Upper lobe of left lung (tissue), 6 donors: ENCODE measurements at regions not wholly inside any gene's neighbourhood (a gene's known extent, or its start where the extent isn't known, plus 50 kb on each side); places are given as distances from the start of the nearest gene placed in this dataset.

Experiments used
- ATAC-seq, 2 donors: fragments of 200-7000 bp; cut with Tn5 transposase; one replicate each; pipeline ENCODE4 v1.9.1; 2022; ENCODE audit warnings: mild to moderate bottlenecking in 2 of 2, moderate library complexity in 2 of 2; ENCODE audit not compliant: low FRiP score in 2 of 2
- DNase-seq, 2 donors: peaks; one replicate each; pipeline ENCODE4 v3.0.0-alpha.2; 2019 to 2020
- H3K27ac ChIP-seq, 4 donors: fragments of 200-600 bp; sonication (generic); one replicate each; pipeline ENCODE4 v1.5.1; 2016 to 2019
- H3K27me3 ChIP-seq, 4 donors: fragments of 200-600 bp; sonication (generic); one replicate each; pipeline ENCODE4 v1.5.1; 2017 to 2019
- H3K36me3 ChIP-seq, 4 donors: fragments of 200-600 bp; sonication (generic); one replicate each; pipeline ENCODE4 v1.5.1; 2016 to 2019
- H3K4me1 ChIP-seq, 4 donors: fragments of 200-600 bp; sonication (generic); one replicate each; pipeline ENCODE4 v1.5.1; 2018 to 2019
- H3K4me3 ChIP-seq, 4 donors: fragments of 200-600 bp; sonication (generic); one replicate each; pipeline ENCODE4 v1.5.1; 2017 to 2019; ENCODE audit warnings: mild to moderate bottlenecking in 2 of 4, moderate library complexity in 1 of 4
- H3K9me3 ChIP-seq, 4 donors: fragments of 200-600 bp; sonication (generic); one replicate each; pipeline ENCODE4 v1.5.1; 2018 to 2019
- EP300 ChIP-seq, 4 donors: sonication (generic); formaldehyde crosslinking; IDR thresholded peaks; one replicate each; pipeline ENCODE4 v1.5.1; 2017; ENCODE audit warnings: antibody characterized with exemption in 4 of 4, control low read depth in 2 of 4
- POLR2A ChIP-seq, 4 donors: fragments of 450-650 bp; IDR thresholded peaks; one replicate each; pipeline ENCODE4 v1.5.1; 2016 to 2017; ENCODE audit warnings: antibody characterized with exemption in 4 of 4, mild to moderate bottlenecking in 2 of 4
- POLR2AphosphoS5 ChIP-seq, 2 donors: sonication (generic); formaldehyde crosslinking; IDR thresholded peaks; one replicate each; pipeline ENCODE4 v1.5.1; 2017; ENCODE audit warnings: antibody characterized with exemption in 2 of 2
- WGBS, 2 donors: methylation state at CpG; one replicate each; pipeline ENCODE4 v1.1.5; 2017 to 2018; 5-methylcytosine and 5-hydroxymethylcytosine counted together
- TF ChIP-seq, protein P1 (sequence below), 6 experiments: fragments of 450-650 bp in 4 of 6; fragments of 200-600 bp in 2 of 6; sonication (generic) in 2 of 6; IDR thresholded peaks; one replicate each; pipeline ENCODE4 v1.5.1; 2016 to 2019; ENCODE audit warnings: antibody characterized with exemption in 6 of 6
- donor health status: DM: no; HTN: no; CAD: no; lungs with moderate emphysema.
- donor health status: DM: no; HTN: yes; CAD: no; lungs with severe emphysema.

DNA sequence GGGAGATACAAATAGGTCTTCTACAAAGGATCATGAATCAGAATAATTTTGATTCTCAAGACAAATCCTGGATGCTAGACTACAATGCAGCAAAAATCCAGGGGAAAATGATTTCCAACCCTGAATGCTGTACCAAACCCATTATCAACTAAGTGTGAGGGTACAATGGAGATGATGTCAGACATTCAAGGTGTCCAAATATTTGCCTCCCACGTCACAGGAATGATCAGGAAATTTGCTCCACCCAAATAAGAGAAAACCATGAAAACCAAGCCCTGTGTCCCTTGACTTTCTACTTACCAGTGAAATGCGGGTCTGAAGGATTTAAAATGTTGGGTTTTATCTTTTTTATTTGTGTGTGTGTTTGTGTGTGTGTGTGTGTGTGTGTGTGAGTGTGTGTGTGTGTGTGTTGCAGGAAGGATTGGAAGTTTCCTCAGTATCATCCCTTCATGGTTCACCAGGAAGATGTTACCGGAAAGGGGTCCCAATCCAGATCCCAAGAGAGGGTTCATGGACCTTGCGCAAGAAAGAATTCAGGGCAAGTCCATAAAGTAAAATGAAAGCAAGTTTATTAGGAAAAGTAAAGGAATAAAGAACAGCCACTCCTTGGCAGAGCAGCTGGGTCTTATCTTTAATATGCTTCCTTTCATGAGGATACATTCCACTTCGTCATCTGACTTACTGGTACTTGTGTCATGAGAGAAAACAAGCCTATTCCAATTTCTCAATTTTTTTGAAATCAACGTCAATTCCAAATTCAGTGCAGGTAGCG, 61.1 kb upstream of the ID2 start:
- TF ChIP-seq EP300 (IDR thresholded peaks at IDR 0.05) (no peak), POLR2A (IDR thresholded peaks at IDR 0.05) (no peak), POLR2AphosphoS5 (IDR thresholded peaks at IDR 0.05) (no peak)
- TF ChIP-seq, protein P1, sequence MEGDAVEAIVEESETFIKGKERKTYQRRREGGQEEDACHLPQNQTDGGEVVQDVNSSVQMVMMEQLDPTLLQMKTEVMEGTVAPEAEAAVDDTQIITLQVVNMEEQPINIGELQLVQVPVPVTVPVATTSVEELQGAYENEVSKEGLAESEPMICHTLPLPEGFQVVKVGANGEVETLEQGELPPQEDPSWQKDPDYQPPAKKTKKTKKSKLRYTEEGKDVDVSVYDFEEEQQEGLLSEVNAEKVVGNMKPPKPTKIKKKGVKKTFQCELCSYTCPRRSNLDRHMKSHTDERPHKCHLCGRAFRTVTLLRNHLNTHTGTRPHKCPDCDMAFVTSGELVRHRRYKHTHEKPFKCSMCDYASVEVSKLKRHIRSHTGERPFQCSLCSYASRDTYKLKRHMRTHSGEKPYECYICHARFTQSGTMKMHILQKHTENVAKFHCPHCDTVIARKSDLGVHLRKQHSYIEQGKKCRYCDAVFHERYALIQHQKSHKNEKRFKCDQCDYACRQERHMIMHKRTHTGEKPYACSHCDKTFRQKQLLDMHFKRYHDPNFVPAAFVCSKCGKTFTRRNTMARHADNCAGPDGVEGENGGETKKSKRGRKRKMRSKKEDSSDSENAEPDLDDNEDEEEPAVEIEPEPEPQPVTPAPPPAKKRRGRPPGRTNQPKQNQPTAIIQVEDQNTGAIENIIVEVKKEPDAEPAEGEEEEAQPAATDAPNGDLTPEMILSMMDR (IDR thresholded peaks at IDR 0.05): no peak
- Histone ChIP-seq H3K27ac (peak overlapping the region in 1 of 4 donors; percentile 34), H3K9me3 (no peaks in the 10 kb centered on the region), H3K27me3 (no peaks in the 10 kb centered on the region), H3K4me3 (no peak overlapping the region), H3K4me1 (no peaks in the 10 kb centered on the region), H3K36me3 (no peaks in the 10 kb centered on the region)
- ATAC-seq (peak in 1 of 2 donors; percentile 31), DNase-seq (no peak)
- 69 to 72% methylated on average over 7 of the region's 7 CpGs for WGBS, 2 donors

DNA sequence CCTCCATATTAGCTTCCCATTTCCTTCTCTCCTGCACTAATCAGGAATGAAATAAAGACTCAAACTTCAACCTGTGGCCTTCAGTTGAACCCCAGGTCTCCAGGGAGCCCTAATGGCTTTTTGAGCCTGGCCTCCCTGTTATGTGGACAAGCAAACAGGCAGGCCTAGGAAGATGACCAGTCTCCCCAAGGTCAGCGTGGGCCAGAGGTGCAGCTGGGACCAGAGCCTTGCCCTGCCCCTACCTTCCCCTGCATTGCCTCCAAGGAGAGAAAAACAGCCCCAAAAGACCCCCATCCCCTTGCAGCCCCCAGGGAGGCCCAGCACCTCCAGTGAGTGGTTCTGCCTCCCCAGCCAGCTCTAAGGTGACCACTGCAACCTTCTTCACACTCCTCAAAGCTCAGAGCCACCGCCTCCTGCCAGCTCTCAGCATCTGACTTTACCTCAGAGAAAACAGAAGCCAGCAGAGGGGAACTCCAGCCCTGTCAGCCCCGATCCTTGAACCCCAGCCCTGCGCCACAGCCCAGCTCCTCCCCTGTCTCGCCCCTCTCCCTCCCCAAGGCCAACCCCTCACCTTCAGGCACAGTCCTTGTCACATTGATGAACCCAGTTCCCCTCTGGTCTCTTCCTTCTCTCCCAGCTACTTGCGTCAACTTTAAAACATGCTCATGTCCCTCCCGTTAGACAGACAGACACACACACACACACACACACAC, 59.5 kb upstream of the ID2 start:
- Histone ChIP-seq H3K36me3 (no peaks in the 10 kb centered on the region), H3K9me3 (no peaks in the 10 kb centered on the region), H3K4me3 (no peak overlapping the region), H3K27me3 (no peaks in the 10 kb centered on the region), H3K4me1 (no peaks in the 10 kb centered on the region), H3K27ac (no peak overlapping the region)
- WGBS, 2 donors: 79 to 81% methylated on average over 6 to 7 of the region's 7 CpGs
- DNase-seq: no peak
- no peak for ATAC-seq
- no peak for TF ChIP-seq EP300 (IDR thresholded peaks at IDR 0.05)
- no peak for TF ChIP-seq POLR2A (IDR thresholded peaks at IDR 0.05)
- TF ChIP-seq, protein P1 (IDR thresholded peaks at IDR 0.05): no peak
- no peak for TF ChIP-seq POLR2AphosphoS5 (IDR thresholded peaks at IDR 0.05)

DNA sequence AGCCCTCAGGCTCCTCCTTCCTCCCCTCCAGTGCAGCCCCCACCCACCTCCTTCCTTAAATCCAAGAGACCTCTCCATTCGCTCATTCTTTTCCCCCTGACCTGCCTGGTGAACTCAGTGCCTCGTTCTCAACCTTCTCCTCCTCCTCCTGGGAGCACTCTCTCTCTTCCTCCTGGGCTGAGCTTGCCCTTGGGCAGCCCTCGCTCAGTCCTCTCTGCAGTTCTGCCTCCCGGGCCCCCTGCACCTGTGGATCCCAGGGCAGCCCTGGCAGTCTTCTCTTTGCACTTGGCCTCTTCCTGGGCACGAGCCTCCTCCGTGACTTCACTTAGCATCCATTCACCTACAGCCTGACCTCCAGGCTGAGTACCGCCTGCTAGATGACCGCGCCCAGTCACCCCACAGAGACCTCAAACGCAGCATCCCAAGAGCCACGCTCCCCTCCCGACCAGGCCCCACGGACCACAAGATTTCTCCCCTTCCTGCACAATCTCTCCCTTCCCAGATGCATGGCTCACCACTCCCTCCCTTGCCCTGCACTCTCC, 58.9 kb upstream of the ID2 start:
- H3K4me3 ChIP-seq: no peak overlapping the region
- 76 to 92% methylated on average over 12 to 13 of the region's 13 CpGs for WGBS, 2 donors
- no peaks in the 10 kb centered on the region for H3K4me1 ChIP-seq
- no peaks in the 10 kb centered on the region for H3K9me3 ChIP-seq
- TF ChIP-seq, protein P1 (IDR thresholded peaks at IDR 0.05): no peak
- no peak for TF ChIP-seq POLR2A (IDR thresholded peaks at IDR 0.05)
- TF ChIP-seq POLR2AphosphoS5 (IDR thresholded peaks at IDR 0.05): no peak
- no peak for TF ChIP-seq EP300 (IDR thresholded peaks at IDR 0.05)
- DNase-seq (no peak), ATAC-seq (no peak)
- no peaks in the 10 kb centered on the region for H3K36me3 ChIP-seq
- no peak overlapping the region for H3K27ac ChIP-seq
- no peaks in the 10 kb centered on the region for H3K27me3 ChIP-seq

DNA sequence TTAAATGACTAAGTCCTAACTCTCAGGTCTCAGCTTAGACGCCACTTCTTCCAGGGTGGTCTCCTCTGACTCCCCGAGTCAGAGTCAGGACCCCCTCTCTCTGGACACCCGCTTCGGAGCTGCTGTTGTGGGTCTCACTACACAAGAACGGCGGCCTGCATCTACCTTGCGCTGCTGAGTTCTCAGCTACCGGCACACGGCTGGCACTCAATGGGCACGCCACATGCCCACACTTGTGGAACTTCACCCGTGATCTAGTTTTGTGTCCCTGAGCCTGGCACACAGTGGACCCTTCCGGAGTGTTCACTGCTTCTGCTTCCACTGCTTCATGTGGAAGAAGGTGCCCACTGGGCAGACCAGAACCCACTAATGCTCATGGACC, 58.3 kb upstream of the ID2 start:
- ATAC-seq: no peak
- Histone ChIP-seq H3K36me3 (no peaks in the 10 kb centered on the region), H3K27ac (no peak overlapping the region), H3K4me3 (no peak overlapping the region), H3K4me1 (no peaks in the 10 kb centered on the region), H3K27me3 (no peaks in the 10 kb centered on the region), H3K9me3 (no peaks in the 10 kb centered on the region)
- no peak for DNase-seq
- TF ChIP-seq, protein P1 (IDR thresholded peaks at IDR 0.05): no peak
- no peak for TF ChIP-seq POLR2A (IDR thresholded peaks at IDR 0.05)
- no peak for TF ChIP-seq POLR2AphosphoS5 (IDR thresholded peaks at IDR 0.05)
- no peak for TF ChIP-seq EP300 (IDR thresholded peaks at IDR 0.05)
- 82 to 95% methylated on average over 12 of the region's 12 CpGs for WGBS, 2 donors
